ENCODE measurements at regions not wholly inside any gene's neighbourhood (a gene's known extent, or its start where the extent isn't known, plus 50 kb on each side); places are given as distances from the start of the nearest gene placed in this dataset.
"Not testable (repeated sequence)": the region's sequence is repeated elsewhere in the genome, so short reads cannot be mapped to it uniquely, and the experiment has no call there.

- Histone ChIP-seq H3K36me3 (ENCODE audit: control insufficient read depth in 3 of 3, insufficient read depth in 3 of 3, low read length in 3 of 3) (no peaks in the 10 kb centered on the region), H3K27me3 (ENCODE audit: control insufficient read depth in 3 of 3, insufficient read depth in 3 of 3, low read length in 3 of 3) (no peaks in the 10 kb centered on the region), H3K27ac (ENCODE audit: low read depth, low read length) (no peak overlapping the region), H3K4me3 (ENCODE audit: low read length in 3 of 3) (no peak overlapping the region), H3K9me3 (ENCODE audit: control insufficient read depth in 3 of 3, low read length in 3 of 3) (no peaks in the 10 kb centered on the region), H3K4me1 (ENCODE audit: control insufficient read depth in 3 of 3, insufficient read depth in 3 of 3, low read length in 3 of 3) (no peaks in the 10 kb centered on the region), H3K9ac (ENCODE audit: low read depth in 1 of 3, low read length in 3 of 3) (no peak overlapping the region)
Measured at GRCh38 chrY:12483394-12483793, 217.6 kb upstream of the USP9Y start.

- Histone ChIP-seq H3K36me3 (ENCODE audit: control insufficient read depth in 3 of 3, insufficient read depth in 3 of 3, low read length in 3 of 3) (no peaks in the 10 kb centered on the region), H3K9ac (ENCODE audit: low read depth in 1 of 3, low read length in 3 of 3) (no peak overlapping the region), H3K27ac (ENCODE audit: low read depth, low read length) (no peak overlapping the region), H3K27me3 (ENCODE audit: control insufficient read depth in 3 of 3, insufficient read depth in 3 of 3, low read length in 3 of 3) (no peaks in the 10 kb centered on the region), H3K4me3 (ENCODE audit: low read length in 3 of 3) (no peak overlapping the region), H3K4me1 (ENCODE audit: control insufficient read depth in 3 of 3, insufficient read depth in 3 of 3, low read length in 3 of 3) (no peaks in the 10 kb centered on the region), H3K9me3 (ENCODE audit: control insufficient read depth in 3 of 3, low read length in 3 of 3) (no peaks in the 10 kb centered on the region)
Measured at GRCh38 chrY:12490558-12491209, 210.3 kb upstream of the USP9Y start.

- Histone ChIP-seq H3K27me3 (ENCODE audit: control insufficient read depth in 3 of 3, insufficient read depth in 3 of 3, low read length in 3 of 3) (no peaks in the 10 kb centered on the region), H3K4me1 (ENCODE audit: control insufficient read depth in 3 of 3, insufficient read depth in 3 of 3, low read length in 3 of 3) (no peaks in the 10 kb centered on the region), H3K9me3 (ENCODE audit: control insufficient read depth in 3 of 3, low read length in 3 of 3) (no peaks in the 10 kb centered on the region), H3K36me3 (ENCODE audit: control insufficient read depth in 3 of 3, insufficient read depth in 3 of 3, low read length in 3 of 3) (no peaks in the 10 kb centered on the region), H3K27ac (ENCODE audit: low read depth, low read length) (no peak overlapping the region), H3K9ac (ENCODE audit: low read depth in 1 of 3, low read length in 3 of 3) (no peak overlapping the region), H3K4me3 (ENCODE audit: low read length in 3 of 3) (no peak overlapping the region)
Measured at GRCh38 chrY:12492218-12492617, 208.8 kb upstream of the USP9Y start.

DNA sequence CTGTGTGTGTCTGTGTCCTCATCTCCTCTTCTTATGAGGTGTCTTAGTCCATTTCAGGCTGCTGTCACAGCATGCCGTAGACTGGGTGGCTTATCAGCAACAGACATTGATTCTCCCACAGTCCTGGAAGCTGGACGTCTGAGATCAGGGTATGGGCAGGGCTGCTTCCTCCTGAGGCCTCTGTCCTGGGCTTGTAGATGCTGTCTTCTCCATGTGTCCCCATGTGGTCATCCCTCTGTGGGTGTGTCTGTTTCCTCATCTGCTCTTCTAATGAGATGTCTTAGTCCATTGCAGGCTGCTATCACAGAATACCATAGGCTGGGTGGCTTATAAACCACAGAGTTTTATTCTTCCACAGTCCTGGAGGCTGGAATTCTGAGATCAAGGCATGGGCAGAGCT lies 205.0 kb upstream of the USP9Y start:
- no peak overlapping the region for H3K9ac ChIP-seq (ENCODE audit: low read depth in 1 of 3, low read length in 3 of 3)
- H3K4me1 ChIP-seq (ENCODE audit: control insufficient read depth in 3 of 3, insufficient read depth in 3 of 3, low read length in 3 of 3): no peaks in the 10 kb centered on the region

DNA sequence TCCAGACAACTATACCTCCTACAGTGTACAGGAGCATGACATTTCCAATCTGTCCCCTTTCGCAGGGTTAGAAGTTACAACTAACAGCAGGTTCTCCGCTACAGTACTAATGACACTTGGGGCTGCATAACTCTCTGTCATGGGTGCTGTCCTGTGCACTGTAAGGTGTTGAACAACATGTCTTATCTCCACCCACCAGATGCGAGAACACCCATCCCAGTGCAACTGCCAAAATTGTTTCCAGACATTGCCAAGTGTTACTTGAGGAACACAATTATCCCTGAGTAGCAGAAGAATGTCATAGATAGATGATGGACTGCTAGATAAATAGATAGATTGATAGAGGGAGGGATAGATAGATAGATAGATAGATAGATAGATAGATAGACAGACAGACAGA lies 200.9 kb upstream of the USP9Y start:
- no peaks in the 10 kb centered on the region for H3K27me3 ChIP-seq (ENCODE audit: control insufficient read depth in 3 of 3, insufficient read depth in 3 of 3, low read length in 3 of 3)
- H3K4me1 ChIP-seq (ENCODE audit: control insufficient read depth in 3 of 3, insufficient read depth in 3 of 3, low read length in 3 of 3): no peaks in the 10 kb centered on the region
- no peak overlapping the region for H3K4me3 ChIP-seq (ENCODE audit: low read length in 3 of 3)
- H3K9ac ChIP-seq (ENCODE audit: low read depth in 1 of 3, low read length in 3 of 3): no peak overlapping the region
- H3K36me3 ChIP-seq (ENCODE audit: control insufficient read depth in 3 of 3, insufficient read depth in 3 of 3, low read length in 3 of 3): no peaks in the 10 kb centered on the region
- no peaks in the 10 kb centered on the region for H3K9me3 ChIP-seq (ENCODE audit: control insufficient read depth in 3 of 3, low read length in 3 of 3)
- no peak overlapping the region for H3K27ac ChIP-seq (ENCODE audit: low read depth, low read length)

More for the DNA sequence above, 205.0 kb upstream of the USP9Y start:
- no peaks in the 10 kb centered on the region for H3K27me3 ChIP-seq (ENCODE audit: control insufficient read depth in 3 of 3, insufficient read depth in 3 of 3, low read length in 3 of 3)
- no peaks in the 10 kb centered on the region for H3K36me3 ChIP-seq (ENCODE audit: control insufficient read depth in 3 of 3, insufficient read depth in 3 of 3, low read length in 3 of 3)
- H3K4me3 ChIP-seq (ENCODE audit: low read length in 3 of 3): no peak overlapping the region
- H3K27ac ChIP-seq (ENCODE audit: low read depth, low read length): no peak overlapping the region
- H3K9me3 ChIP-seq (ENCODE audit: control insufficient read depth in 3 of 3, low read length in 3 of 3): no peaks in the 10 kb centered on the region

GRCh38 chrY:12504028-12504427 lies 197.0 kb upstream of the USP9Y start:
- H3K36me3 ChIP-seq (ENCODE audit: control insufficient read depth in 3 of 3, insufficient read depth in 3 of 3, low read length in 3 of 3); H3K27me3 ChIP-seq (ENCODE audit: control insufficient read depth in 3 of 3, insufficient read depth in 3 of 3, low read length in 3 of 3); H3K4me3 ChIP-seq (ENCODE audit: low read length in 3 of 3); H3K4me1 ChIP-seq (ENCODE audit: control insufficient read depth in 3 of 3, insufficient read depth in 3 of 3, low read length in 3 of 3); H3K9ac ChIP-seq (ENCODE audit: low read depth in 1 of 3, low read length in 3 of 3); H3K27ac ChIP-seq (ENCODE audit: low read depth, low read length); H3K9me3 ChIP-seq (ENCODE audit: control insufficient read depth in 3 of 3, low read length in 3 of 3): not testable (repeated sequence)

DNA sequence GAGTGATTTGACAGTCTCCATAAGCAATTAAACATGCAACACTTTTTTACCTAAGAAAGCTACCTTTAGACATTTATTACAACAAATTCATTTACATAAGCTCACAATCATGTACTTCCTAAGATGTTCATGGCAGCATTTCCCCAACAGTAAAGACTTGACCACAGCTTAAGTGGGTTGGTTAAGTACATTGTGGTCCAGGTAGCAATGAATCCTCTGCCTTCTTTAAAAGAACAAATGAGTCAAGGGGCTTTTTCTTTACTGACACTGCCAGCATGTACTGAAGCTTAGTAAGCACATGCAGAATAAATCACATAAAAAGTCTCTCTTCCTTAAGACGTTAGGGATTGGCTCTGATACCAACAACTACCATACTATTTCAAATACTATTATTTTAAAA lies 183.7 kb upstream of the USP9Y start:
- no peaks in the 10 kb centered on the region for H3K4me1 ChIP-seq (ENCODE audit: control insufficient read depth in 3 of 3, insufficient read depth in 3 of 3, low read length in 3 of 3)
- no peaks in the 10 kb centered on the region for H3K36me3 ChIP-seq (ENCODE audit: control insufficient read depth in 3 of 3, insufficient read depth in 3 of 3, low read length in 3 of 3)
- no peaks in the 10 kb centered on the region for H3K27me3 ChIP-seq (ENCODE audit: control insufficient read depth in 3 of 3, insufficient read depth in 3 of 3, low read length in 3 of 3)
- H3K9me3 ChIP-seq (ENCODE audit: control insufficient read depth in 3 of 3, low read length in 3 of 3): no peaks in the 10 kb centered on the region
- no peak overlapping the region for H3K4me3 ChIP-seq (ENCODE audit: low read length in 3 of 3)
- H3K27ac ChIP-seq (ENCODE audit: low read depth, low read length): no peak overlapping the region
- no peak overlapping the region for H3K9ac ChIP-seq (ENCODE audit: low read depth in 1 of 3, low read length in 3 of 3)

DNA sequence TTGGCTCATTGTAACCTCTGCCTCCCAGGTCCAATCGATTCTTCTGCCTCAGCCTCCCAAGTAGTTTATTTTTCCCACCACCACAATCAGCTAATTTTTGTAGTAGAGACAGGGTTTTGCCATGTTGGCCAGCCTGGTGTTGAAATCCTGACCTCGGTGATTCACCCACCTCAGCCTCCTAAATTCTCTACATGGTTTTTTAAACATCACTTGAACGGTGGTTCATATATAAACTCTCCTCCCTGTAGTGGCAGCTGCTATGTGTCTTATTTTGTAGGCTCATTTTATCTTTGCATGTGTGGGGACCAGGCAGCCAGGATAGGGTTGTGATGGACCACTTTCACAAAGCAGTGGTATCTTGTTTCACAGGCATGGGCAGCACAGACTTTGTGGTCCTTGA lies 175.8 kb upstream of the USP9Y start:
- H3K27me3 ChIP-seq (ENCODE audit: control insufficient read depth in 3 of 3, insufficient read depth in 3 of 3, low read length in 3 of 3): no peaks in the 10 kb centered on the region
- no peaks in the 10 kb centered on the region for H3K9me3 ChIP-seq (ENCODE audit: control insufficient read depth in 3 of 3, low read length in 3 of 3)
- H3K4me1 ChIP-seq (ENCODE audit: control insufficient read depth in 3 of 3, insufficient read depth in 3 of 3, low read length in 3 of 3): peaks cover 0 to 11% (median 5%) of the 10 kb centered on the region in 3 donors
- H3K36me3 ChIP-seq (ENCODE audit: control insufficient read depth in 3 of 3, insufficient read depth in 3 of 3, low read length in 3 of 3): no peaks in the 10 kb centered on the region
- no peak overlapping the region for H3K4me3 ChIP-seq (ENCODE audit: low read length in 3 of 3)
- H3K9ac ChIP-seq (ENCODE audit: low read depth in 1 of 3, low read length in 3 of 3): no peak overlapping the region
- H3K27ac ChIP-seq (ENCODE audit: low read depth, low read length): no peak overlapping the region

GRCh38 chrY:12526362-12527063 lies 174.5 kb upstream of the USP9Y start:
- Histone ChIP-seq H3K27me3 (ENCODE audit: control insufficient read depth in 3 of 3, insufficient read depth in 3 of 3, low read length in 3 of 3) (no peaks in the 10 kb centered on the region), H3K36me3 (ENCODE audit: control insufficient read depth in 3 of 3, insufficient read depth in 3 of 3, low read length in 3 of 3) (no peaks in the 10 kb centered on the region), H3K4me1 (ENCODE audit: control insufficient read depth in 3 of 3, insufficient read depth in 3 of 3, low read length in 3 of 3) (peaks cover 0 to 11% (median 5%) of the 10 kb centered on the region in 3 donors), H3K4me3 (ENCODE audit: low read length in 3 of 3) (no peak overlapping the region), H3K9me3 (ENCODE audit: control insufficient read depth in 3 of 3, low read length in 3 of 3) (no peaks in the 10 kb centered on the region), H3K27ac (ENCODE audit: low read depth, low read length) (no peak overlapping the region), H3K9ac (ENCODE audit: low read depth in 1 of 3, low read length in 3 of 3) (no peak overlapping the region)

DNA sequence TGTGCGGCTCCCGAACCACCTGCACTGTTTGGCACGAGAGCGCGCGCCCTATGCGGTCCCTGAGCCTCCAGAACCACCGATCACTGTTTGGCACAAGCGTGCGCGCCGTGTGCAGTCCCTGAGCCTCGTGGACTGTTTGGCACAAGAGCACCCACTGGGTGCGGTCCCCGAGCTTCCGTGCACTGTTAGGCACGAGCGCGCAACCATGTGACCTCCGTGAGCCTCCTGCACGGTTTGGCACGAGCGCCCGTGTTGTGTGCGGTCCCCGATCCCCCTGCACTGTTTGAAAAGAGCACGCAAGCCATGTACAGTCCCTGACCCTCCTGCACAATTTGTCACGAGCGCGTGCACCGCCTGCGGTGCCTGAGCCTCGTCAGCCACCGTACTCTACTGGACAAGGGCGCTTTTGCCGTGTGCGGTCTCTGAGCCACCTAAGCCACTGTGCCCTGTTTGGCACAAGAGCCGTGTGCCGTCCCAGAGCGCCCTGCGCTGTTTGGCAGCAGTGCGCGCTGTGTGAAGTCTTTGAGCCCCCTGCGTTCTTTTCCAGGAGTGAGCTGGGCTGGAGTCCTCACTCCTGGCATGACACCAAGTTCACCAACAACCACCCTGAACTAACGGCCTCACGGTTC lies 163.7 kb upstream of the USP9Y start:
- no peaks in the 10 kb centered on the region for H3K27me3 ChIP-seq (ENCODE audit: control insufficient read depth in 3 of 3, insufficient read depth in 3 of 3, low read length in 3 of 3)
- H3K4me3 ChIP-seq (ENCODE audit: low read length in 3 of 3): peak overlapping the region in 2 of 3 donors; percentile 75 to 77
- no peaks in the 10 kb centered on the region for H3K36me3 ChIP-seq (ENCODE audit: control insufficient read depth in 3 of 3, insufficient read depth in 3 of 3, low read length in 3 of 3)
- H3K27ac ChIP-seq (ENCODE audit: low read depth, low read length): no peak overlapping the region
- no peaks in the 10 kb centered on the region for H3K9me3 ChIP-seq (ENCODE audit: control insufficient read depth in 3 of 3, low read length in 3 of 3)
- H3K4me1 ChIP-seq (ENCODE audit: control insufficient read depth in 3 of 3, insufficient read depth in 3 of 3, low read length in 3 of 3): peaks cover 0 to 3% (median 0%) of the 10 kb centered on the region in 3 donors
- H3K9ac ChIP-seq (ENCODE audit: low read depth in 1 of 3, low read length in 3 of 3): peak overlapping the region in 2 of 3 donors; percentile 61 to 78
